ENCODE measurements at regions not wholly inside any gene's neighbourhood (a gene's known extent, or its start where the extent isn't known, plus 50 kb on each side); places are given as distances from the start of the nearest gene placed in this dataset.

DNA sequence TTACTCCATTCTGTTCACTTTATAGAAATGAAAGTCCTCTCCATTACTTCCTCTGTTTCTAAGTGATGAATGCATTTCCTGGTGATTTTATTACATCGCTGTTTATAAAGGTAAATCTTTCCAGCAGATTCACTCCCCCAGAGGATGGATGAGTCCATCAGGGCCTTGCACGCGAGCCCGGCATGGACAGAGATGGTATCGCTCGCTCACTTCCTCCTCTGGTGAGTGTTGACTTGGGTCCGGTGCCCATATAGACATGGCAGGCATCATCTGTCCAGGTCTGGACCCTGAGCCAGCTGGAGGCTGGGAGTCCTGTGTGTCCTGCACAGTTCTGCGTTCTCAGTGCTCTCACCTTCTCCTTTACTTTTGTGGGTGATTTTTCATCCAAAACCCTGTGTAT lies 733.6 kb upstream of the SALL3 start:
- TF ChIP-seq, protein P1, sequence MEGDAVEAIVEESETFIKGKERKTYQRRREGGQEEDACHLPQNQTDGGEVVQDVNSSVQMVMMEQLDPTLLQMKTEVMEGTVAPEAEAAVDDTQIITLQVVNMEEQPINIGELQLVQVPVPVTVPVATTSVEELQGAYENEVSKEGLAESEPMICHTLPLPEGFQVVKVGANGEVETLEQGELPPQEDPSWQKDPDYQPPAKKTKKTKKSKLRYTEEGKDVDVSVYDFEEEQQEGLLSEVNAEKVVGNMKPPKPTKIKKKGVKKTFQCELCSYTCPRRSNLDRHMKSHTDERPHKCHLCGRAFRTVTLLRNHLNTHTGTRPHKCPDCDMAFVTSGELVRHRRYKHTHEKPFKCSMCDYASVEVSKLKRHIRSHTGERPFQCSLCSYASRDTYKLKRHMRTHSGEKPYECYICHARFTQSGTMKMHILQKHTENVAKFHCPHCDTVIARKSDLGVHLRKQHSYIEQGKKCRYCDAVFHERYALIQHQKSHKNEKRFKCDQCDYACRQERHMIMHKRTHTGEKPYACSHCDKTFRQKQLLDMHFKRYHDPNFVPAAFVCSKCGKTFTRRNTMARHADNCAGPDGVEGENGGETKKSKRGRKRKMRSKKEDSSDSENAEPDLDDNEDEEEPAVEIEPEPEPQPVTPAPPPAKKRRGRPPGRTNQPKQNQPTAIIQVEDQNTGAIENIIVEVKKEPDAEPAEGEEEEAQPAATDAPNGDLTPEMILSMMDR (IDR thresholded peaks at IDR 0.05): no peak
- TF ChIP-seq POLR2A (IDR thresholded peaks at IDR 0.05) (no peak), EP300 (IDR thresholded peaks at IDR 0.05) (no peak)
